GM04504 (cell line): ENCODE measurements at regions not wholly inside any gene's neighbourhood (a gene's known extent, or its start where the extent isn't known, plus 50 kb on each side); places are given as distances from the start of the nearest gene placed in this dataset.

Experiments
- DNase-seq: peaks from one replicate; pipeline ENCODE4 v3.0.0-alpha.2; 2012; ENCODE audit warnings: low read depth

- no peak for DNase-seq
Measured at GRCh38 chr13:85537601-85538000, 261.6 kb downstream of the SLITRK6 start.

GRCh38 chr13:85536706-85537105 lies 262.5 kb downstream of the SLITRK6 start:
- no peak for DNase-seq

DNA sequence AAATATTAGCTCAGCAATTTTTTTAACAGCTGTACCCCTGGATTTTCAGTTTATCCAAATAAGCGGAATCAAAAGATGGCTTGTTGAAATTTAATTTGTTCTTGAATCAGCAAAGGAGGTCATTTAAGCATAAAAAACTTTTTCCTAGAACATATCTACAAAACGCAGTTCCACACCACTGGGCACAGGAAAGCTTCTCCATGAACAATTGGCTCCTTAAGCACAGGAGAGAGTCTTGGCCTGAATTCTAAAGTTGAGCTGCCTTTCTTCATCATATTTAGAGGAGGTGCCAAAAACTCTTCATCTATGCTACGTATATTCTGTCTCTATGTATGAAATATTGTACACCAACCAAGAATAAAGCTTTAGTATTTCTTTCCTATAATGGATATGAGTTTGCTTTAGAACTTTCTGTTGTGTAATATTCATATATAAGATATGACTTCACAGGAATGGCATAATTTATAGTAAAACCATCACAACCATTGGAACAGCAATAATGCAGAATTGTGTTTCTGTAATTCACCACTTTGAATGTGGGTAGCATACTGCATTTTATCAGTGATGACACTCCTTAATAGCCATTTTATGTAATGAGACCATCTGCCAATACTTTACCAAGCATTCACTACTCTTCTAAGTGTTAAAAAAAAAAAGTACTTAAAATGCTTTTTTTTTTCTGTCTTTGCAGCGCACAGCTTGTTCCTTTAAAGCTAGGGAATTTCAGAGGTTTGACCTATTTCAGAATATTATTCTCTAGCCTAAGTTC lies 263.7 kb downstream of the SLITRK6 start:
- DNase-seq: no peak

GRCh38 chr13:85533911-85534310 lies 265.3 kb downstream of the SLITRK6 start:
- no peak for DNase-seq

- peak; percentile 24 for DNase-seq
Measured at GRCh38 chr13:85529218-85529594, 270.0 kb downstream of the SLITRK6 start.

- DNase-seq: peak; percentile 82
Measured at GRCh38 chr13:85528491-85529217, 270.6 kb downstream of the SLITRK6 start.

DNA sequence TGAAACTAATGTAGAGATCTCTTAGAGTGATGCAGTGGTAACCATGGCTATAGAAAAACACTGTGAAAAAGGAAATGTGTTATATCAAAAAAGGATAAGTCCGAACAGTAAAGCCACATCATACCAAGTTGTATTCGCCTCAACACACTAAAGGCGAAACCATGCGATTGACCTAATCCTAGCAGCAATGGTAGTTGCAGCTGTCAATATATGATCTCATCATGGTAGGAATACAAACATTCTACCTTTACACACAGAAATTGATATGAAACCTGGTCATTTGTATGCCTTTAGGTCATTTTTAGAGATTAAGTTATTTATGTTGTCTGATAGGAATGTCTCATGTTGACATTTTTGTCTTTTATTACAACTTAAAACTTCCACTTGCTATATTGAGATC lies 271.9 kb downstream of the SLITRK6 start:
- DNase-seq: no peak

DNA sequence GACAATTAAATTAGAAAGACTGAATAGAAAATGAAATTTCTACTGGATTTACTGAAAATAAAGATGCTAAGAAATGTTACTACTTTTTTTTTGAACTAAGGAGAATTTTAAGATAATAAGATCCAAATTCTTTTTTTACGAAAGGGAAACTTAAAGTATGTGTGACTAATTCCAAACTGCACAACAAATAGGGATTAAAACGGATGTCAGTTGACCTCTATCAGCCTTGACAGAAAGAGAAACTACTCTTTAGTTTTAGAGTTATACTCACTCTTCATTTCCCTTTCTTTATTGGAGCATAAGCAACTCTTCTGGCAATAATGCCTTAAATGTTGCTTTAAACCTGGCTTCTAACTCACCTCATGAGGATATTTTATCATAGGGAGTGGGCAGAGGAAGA lies 273.8 kb downstream of the SLITRK6 start:
- DNase-seq: no peak

- DNase-seq: no peak
Measured at GRCh38 chr13:85521657-85522056, 277.6 kb downstream of the SLITRK6 start.

DNA sequence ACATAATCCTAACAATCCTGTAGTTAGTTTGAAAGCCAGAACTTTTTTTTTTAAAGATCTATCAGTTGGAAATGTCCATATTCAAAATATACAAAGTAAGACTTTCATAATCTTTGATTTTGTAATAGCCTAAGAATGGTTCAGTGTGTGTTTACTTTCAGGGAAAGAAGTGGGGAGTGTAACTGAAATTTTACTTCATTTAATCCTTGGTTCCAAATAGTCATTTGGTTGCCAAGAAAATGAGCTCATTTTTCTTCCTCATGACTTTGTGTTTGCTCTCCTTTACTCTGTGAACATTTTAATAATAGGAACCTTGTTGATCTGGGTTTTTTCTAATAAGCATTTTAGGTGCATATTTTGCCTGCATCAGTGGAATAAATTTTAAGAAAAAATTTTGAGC lies 278.8 kb downstream of the SLITRK6 start:
- DNase-seq: no peak

DNA sequence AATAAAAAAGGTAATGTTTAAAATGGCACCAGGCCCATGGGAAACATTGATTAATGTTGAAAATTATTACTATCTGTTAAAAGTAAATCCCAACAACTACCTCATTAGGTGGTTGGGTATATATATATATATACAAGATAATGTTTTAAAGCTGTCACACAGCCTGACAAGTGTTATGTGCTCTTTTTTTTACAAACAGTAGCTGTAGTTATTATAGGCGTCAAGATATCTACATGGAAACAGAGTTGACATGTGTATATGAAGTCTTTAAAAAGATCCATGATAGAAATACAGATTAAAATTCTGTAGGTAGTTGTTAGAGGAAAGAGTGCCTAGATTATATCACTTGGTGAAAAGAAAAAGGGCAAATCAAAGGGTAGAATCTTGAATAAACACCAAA lies 279.9 kb downstream of the SLITRK6 start:
- DNase-seq: no peak

DNA sequence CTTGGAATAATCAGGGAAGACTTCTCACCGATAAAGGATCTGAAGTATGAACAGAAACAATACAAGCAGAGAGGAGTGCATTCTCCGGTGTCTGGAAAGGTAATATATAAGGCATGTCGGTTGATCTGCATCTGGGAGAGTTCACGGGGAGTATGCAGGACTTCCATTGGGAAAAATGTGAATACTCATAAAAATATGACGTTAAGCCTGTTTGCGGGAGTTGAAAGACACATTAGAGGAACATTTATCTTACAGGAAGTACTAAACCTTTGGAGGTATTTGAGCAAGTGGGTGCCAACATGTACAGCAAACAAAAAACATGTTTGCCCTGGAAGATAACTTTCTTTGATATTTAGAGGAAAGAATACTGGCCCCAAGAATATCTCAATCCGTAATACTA lies 286.8 kb downstream of the SLITRK6 start:
- DNase-seq: no peak

- no peak for DNase-seq
Measured at GRCh38 chr13:85509512-85509911, 289.7 kb downstream of the SLITRK6 start.

- no peak for DNase-seq
Measured at GRCh38 chr13:85508683-85509329, 290.4 kb downstream of the SLITRK6 start.

DNA sequence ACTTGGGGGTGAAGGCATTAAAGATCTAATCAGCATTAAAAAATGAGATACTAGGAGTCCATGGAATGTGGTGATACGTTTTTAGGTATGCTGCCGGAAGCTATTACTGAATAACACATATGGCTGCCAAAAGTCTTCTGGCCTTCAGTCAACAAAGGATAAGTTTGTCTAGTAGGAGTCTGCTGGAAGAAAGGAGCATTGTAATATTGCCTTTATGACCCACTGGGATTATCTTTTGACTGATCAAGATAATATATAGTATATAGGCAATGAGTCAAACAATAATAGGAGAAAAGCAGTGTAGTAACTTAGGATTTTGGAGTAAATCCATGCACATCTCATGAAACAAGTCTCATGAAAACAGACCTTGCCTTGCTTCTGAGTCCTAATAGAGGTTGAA lies 295.4 kb downstream of the SLITRK6 start:
- DNase-seq: peak; percentile 27

- DNase-seq: no peak
Measured at GRCh38 chr13:85501616-85502015, 297.6 kb downstream of the SLITRK6 start.

DNA sequence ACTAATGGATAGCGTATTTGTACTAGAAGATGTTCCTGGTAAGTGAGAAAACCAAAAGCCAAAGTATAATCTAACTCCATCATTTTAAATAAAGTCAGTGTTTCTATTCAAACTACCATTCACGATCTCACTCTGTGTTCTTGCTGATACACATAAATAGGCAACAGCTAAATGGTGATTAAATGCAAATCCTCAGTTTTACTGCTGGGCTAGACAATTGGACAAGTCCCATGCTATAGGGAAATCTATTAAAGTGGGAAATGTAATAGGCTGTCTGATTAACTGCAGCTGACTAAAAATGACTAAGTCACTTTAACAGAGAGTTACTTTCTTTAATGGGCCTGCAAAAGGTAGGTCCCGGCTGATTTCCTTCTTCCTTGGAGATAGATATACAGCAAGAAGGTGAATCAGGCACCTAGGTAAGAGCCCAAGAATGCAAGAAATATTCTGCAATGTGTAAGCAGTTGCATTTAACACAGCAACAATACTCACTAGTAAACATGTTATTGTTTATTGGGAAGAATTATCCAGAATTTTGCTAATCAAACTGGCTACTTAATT lies 298.4 kb downstream of the SLITRK6 start:
- DNase-seq: no peak

DNA sequence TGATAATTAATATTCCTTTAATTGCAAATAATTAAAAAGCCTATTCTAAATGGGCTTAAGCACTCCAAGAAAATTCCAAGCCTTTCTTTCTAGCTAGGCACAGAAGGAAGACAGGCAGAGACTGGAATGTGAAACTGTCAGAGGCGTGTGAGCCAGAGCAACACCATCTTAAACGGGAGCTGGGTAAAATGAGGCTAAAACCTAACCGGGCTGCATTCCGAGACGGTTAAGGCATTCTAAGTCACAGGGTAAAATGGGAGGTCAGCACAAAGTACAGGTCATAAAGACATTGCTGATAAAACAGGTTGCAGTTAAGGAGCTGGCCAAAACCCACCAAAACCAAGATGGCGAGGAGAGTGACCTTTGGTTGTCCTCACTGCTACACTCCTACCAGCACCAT lies 300.4 kb downstream of the SLITRK6 start:
- DNase-seq: no peak

GRCh38 chr13:85497652-85498051 lies 301.6 kb downstream of the SLITRK6 start:
- DNase-seq: peak; percentile 85

- no peak for DNase-seq
Measured at GRCh38 chr13:85492283-85492682, 306.9 kb downstream of the SLITRK6 start.

DNA sequence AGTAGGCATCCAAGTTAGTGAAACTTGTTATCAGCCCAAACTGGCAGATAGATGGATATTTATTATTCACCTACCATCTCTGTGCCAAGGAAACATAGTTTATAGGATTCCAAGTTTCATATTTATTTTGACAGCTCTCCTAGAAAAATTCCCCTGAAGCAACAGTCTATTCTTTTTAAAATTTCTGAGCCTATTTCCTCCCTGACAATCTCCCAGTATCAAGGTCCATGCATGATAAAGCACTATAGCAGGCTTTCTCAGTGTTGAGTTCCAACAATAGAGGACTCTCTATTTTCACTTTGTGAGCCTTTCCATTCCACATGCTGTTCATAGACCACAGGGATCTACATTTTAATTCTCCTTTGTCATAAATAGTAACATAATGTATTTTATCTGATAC lies 312.6 kb downstream of the SLITRK6 start:
- DNase-seq: no peak

- no peak for DNase-seq
Measured at GRCh38 chr13:85473144-85473543, 326.1 kb downstream of the SLITRK6 start.

GRCh38 chr13:85469320-85469719 lies 329.9 kb downstream of the SLITRK6 start:
- DNase-seq: no peak
